SW480 (cell line): ENCODE measurements at regions not wholly inside any gene's neighbourhood (a gene's known extent, or its start where the extent isn't known, plus 50 kb on each side); places are given as distances from the start of the nearest gene placed in this dataset.

ENCODE experiments used
- DNase-seq: peaks from one replicate; pipeline ENCODE4 v3.0.0-alpha.2; 2016; ENCODE audit warnings: low spot score

DNA sequence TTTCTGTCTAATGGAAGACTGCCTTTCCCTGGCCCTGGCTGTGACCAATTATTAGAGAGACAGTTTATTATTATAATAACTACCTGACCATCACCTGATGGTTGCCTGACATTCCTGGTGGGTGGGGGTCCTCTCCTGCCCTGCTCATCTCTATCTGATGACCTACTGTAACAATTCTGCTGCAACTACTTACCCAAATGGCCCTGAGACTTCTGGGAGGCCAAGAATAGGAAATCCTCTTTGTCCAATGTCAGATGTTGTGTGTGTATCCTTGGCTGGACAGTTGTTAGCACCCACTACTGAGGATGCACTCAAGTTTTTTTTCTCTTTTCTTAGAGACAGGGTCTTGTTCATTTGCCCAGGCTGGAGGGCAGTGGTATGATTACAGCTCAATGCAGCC, 110.3 kb downstream of the DDX1 start:
- no peak for DNase-seq

DNA sequence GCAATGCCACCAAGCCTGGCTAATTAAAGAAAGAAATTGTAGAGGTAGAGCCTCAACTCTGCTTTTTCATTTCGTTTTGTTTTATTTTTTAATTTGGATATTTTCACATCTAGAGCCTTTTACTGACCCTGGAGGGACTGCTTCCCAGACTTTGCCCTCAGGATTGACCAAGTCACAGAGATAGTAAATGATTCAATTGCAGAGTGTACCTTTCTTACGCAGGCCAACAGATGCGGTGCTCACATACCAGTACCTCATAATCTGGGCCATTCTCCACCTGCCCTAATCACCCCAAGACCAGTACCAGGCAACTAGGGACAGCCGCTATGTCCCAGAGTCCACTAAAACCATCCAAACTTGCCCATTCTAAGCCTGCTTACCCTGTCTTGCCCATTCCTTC, 110.8 kb downstream of the DDX1 start:
- no peak for DNase-seq

DNA sequence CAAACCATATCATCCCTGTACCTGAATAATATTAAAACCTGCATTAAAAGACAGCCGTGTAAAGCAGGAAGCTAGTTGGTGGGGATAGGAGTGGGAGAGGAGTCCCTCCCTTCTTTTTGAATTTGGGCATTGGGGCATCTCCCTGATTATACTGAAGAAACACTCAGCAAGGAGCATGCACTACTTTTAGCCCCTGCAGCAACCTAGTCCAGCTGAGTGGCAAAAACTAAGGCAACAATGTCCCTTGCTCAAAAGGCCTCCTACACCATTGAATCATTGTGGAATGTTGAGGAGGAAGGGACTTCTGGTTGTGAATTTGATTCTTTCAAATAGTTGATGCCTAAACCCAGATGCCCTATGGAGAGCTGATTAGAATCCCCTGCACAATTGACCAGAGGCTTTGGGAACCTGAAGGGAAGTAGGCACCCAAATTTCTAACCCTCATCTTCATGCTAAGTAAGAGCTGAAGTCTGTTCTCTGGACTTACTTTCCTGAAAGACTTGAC, 111.7 kb downstream of the DDX1 start:
- DNase-seq, result no peak

DNA sequence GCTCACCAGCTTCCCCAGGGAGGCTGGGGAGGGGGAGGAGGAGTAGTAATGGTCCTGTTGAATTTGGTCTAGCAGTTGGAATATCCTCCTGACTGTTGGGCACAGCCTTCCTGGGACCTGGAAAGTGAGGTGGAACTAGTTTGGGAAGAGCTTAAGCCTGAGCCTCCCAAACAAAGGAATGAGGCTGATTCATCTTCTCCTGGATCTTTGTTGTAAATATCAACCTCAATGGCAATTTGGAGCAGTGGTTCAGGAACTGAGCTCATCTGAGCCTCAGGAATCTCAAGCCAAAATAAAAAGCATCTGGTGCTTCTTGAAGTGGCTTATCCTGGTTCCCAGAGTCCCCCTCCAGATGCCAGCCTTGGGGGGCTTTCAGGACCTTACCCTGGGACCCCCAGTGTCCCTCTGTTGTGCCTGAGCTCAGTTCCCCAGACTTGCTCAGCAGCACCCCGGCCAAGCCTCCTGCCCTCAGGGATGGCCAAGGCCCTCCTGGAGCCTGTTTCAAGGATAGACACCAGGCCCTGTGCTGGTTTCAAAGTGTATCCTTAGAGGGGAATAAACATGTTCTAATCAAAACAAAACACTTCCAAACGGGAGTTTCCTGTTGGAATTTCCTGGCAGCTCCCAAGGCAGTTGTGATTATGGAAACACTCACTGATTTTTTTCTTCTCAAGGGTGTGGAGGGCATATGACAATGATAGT, 112.6 kb downstream of the DDX1 start:
- no peak for DNase-seq

DNA sequence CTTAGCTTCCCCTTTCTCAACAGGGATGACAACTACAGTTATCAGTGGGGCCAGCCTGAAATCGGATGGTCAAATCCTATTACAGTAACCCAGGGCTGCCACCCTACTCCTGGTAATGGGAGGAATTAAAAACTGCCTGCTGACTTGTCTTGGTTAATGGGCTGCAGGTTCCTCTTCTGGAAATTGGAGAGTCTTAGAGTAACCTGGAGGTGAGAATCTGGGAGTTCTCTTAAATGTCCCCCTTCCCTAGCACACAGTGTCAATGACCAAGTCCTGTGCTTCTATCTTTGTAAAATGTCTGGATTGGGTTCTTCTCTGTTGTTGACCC, 113.1 kb downstream of the DDX1 start:
- no peak for DNase-seq

DNA sequence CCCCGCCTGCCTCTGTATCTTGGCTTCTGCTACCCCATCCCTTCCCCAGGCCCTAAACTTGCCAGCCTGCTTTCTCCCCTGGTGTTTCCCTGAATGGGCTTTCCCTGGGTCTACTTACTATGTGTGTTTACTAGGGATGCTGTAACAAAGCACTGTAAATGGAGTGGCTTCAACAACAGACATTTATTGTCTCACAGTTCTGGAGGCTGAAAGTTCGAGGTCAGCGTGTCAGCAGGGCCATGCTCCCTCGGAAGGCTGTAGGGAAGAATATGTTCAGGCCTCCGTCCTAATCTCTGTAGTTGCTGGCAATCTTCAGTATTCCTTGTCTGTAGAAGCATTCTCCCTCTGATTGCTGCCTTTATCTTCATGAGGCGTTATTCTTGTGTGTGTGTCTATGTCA, 113.6 kb downstream of the DDX1 start:
- no peak for DNase-seq

DNA sequence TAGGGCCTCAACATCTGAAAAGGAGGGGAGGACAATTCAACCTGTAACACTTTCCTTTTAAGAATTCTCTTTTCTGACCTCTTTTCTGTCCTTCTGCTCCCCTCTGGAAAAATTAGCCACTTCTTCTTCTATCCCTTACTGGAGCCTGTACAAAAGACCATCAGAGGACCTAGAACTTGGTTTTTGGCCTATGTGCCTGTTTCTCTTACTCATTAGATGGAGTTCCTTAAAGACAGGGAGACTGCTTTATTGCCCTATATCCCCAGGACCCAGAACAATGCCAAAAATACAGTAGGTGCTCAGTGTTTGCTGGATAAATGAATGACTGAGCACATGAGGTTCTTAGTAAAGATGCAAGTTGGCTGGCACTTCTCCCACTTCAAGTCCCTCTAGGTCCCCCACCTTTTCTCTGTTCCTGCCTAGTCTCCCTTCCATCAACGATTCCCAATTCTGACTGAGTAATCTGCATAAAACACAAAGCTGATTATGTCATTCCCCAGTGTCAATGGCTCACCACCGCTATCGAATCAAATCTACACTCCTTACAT, 114.2 kb downstream of the DDX1 start:
- no peak for DNase-seq

DNA sequence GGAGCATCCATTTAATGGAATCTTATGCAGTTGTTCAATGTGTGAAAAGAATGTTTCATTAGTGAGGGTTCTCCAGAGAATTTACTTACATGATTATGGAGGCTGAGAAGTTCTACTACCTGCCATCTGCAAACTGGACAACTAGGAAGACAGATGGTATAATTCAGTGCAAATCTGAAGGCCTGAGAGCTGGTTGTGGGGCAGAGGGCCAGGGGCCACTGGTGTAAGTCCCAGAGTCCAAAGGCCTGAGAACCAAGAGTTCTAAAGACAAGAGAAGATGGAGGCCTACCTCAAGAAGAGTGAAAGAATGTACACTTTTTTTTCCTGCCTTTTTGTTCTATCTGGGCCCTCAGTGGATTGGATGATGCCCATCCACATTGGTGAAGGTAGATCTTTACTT, 114.8 kb downstream of the DDX1 start:
- no peak for DNase-seq

DNA sequence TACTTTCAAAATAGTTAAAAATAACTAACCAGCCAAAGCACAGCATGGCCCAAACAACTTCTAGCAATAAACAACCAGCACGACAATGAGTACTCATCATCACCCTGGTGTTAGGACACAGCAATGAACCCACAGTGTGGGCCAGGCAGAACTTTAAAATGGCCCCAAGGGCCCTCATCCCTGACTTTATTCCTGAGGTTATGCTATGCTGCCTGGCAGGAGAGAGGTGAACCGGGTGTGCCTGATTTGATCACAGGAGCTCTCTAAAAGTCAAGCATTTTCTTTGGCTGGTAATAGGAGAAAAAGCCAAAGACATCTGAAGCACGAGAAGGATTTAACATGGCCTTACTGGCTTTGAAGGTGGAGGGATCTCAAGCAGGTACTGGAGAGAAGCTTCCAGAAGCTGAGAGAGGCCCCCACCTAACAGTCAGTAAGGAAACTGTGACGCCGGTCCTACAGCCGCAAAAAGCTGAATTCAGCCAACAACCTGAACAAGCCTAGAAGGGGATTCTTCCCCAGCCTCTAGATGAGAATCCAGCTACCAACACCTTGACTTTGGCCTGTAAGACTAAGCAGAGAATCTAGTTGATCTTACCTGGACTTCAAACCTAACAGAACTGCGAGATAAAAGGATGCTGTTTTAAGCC, 115.4 kb downstream of the DDX1 start:
- DNase-seq, result no peak

DNA sequence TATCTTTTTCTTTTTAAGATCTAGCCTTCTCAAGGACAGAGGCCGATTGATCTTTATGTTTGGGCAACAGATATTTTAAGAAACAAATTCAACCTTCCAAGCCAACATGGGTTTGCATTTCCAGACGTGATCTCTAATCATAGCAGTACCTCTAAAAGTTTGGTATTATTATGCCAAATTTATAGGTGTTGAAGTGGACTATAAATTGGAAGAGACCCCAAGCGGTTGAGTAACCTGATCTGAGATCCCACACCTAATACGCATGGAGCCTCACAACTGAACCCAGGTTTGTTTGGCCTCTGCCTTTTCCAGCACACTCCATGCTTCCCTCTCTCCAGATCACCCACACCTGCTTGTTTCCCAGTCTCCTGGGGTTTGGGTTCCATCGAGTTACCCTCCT, 116.5 kb downstream of the DDX1 start:
- no peak for DNase-seq

DNA sequence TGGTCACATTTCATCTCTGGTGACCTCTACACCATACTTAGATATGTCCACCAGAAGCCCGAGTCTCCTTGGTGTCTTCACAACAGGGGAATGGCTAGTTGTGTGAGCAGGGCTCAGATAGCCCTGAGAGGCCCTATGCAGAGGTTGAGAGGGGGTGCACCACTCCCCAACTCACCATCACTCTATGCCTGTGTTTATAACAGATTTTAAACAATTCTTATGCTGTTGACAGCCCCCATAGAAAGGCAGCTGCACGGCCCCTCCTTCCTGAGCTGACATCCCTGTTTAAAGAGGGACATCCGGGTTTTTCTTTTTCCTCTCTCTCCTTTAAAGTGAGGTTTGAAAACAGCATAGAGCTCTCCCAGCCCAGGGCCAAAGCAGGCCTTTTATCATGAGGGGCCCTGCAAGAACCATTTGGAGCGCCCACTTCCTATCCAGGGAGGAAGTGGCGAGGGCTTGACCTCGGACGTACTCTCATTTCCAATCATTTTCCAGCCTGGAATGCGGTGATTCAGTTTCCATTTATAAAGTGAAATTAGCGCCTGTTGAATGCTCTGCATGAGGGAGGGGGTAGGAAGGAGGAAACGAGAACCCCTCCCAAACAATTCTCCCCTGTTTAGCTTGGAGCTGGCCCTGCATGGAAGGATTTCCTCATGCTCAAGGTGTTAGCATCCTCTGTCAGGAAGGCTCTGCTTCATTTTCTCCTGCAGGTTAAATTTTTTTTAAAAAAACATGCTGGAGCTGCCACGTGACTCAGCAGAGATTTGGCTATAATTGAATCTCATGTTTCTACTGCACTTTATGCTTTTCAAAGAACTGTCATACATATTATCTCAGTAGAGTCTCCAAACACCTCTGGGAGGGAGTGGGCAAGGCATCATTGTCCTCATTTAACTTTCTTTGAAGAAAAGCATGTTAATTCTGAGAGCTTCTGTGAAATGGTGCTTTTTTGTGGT, 117.5 kb downstream of the DDX1 start:
- no peak for DNase-seq

DNA sequence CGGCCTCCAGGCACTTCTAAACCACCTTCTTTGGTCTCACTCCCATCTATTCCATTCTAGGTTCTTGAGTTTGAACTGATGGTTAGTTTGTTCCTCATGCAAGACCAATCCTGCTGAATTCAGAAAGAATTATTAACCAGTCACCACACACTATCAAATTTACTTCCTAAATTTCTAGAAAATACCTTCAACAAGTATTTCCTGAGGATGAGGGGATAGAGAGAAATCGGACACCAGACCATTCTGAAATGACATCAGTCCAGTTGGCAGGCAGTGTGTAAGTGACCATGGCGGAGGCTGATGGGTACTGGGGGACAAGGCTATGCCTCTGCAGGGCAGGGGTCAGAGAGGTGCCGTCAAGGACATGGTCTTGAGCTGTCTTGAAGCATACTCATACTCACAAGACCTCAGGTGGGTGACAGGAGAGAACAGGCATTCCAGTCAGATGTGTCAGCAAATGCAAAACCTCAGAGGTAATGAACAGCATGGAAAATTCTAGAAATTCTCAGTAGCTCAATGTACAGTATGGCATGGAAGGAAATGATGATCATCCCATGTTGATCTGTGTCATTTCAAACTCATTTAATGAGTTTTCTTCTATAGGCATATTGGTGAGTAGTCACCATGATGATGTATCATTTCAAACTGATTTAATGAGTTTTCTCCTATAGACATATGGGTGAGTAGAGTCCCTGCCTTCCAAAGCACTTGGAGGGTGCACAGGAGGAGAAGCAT, 119.6 kb downstream of the DDX1 start:
- DNase-seq, result peak; percentile 29

DNA sequence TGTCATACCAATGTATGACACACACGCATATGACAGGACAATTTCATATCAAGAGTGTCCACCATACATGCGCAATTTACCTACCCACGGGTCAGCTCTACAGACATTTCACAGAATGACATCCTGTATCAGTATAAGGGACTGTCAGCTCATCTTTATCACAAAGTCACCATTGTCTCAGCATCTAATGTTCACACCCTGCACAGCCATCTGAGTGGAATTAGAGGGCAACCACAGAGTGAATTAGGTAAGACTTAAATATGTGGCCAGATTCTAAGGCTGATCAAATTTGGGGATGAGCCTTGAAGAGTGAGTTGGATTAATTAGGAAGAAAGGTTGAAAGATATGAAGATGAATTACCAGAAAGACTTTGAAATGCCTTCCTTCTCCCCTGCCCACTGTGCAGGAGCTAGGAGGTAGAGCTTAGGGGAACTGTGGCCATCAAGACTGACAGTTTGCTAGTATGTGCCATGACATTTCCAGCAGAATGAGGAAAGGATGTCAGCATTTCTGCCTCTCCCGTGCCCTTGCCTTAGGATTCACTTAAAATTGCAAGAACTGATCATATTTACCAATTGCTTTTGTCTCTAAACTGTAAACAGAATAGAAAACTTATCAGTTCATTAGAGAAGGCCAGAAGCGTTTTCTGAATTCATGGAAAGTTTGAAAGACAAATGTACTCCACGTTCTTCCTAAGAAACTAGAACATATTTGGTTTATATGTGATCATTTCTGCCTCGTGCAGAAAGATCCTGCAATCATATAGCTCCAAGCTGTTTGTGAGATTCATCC, 121.1 kb downstream of the DDX1 start:
- DNase-seq, result peak; percentile 83

DNA sequence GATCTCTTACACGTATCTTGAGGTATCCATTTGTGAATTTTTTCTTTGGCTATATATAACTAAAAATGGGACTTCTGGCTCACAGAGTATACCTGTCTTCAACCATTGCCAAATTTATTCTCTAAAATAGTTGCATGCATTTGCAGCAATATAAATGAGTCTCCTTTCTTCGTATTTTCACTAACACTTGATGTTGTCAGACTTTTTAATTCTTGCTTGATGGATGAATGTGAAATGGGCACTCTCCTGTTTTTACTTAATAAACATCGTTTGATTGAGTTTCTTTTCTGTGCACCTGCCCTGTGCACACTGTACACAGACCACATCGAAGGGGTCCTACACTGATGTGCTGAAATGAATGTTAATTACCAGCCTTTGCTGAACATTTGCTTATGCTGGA, 121.8 kb downstream of the DDX1 start:
- no peak for DNase-seq

DNA sequence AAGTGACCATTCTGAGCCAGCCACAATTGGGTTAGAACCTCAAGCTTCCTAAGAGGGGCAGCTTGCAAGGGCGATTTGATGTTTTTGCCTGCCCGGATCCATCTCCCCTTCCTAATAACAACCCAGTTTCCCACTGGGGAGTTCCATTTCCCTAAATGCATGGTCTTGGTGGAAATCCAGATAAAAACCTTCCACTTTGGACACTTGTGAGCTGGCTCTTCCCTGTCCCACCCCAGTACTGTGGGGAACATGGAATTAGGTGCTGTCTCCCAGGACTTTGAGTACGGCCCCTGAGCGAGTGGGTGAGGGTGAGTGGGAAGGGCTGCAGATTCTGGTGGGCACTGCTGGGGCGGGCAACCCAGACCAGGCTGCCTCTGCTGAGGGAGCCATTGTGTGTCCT, 122.3 kb downstream of the DDX1 start:
- no peak for DNase-seq

DNA sequence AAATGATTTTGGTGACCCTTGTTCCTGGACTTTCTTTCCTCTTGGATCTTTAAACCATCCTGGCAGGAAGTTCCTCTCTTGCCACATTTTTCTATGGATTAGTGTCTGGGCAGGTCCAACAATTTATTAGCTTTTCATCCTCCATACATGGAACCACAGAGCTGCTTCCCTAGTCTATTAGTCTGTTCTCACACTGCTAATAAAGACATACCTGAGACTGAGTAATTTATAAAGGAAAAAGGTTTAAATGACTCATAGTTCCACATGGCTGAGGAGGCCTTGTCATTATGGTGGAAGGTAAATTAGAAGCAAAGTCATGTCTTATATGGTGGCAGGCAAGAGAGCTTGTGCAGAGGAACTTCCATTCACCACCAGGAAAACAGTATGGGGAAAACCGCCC, 122.9 kb downstream of the DDX1 start:
- peak; percentile 46 for DNase-seq

DNA sequence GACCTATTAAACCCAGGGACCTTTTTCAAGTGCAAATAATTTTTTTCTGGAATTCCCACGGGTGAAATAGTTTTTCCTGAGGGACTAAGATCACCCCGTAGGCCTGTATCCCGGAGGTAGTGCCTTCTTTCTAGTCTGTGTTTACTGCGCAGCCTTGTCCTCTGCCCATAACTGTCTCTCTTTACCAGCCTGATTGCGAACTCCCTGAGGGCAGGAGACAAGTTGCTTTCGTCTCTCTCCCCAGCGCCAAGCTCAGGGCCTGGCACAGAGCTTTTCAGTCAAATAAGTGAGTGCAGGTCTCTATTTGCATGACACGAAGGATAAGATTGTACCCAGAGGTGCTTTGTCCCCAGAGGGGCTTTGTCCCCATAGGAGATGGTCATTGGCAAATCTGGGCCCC, 123.9 kb downstream of the DDX1 start:
- DNase-seq, result no peak

DNA sequence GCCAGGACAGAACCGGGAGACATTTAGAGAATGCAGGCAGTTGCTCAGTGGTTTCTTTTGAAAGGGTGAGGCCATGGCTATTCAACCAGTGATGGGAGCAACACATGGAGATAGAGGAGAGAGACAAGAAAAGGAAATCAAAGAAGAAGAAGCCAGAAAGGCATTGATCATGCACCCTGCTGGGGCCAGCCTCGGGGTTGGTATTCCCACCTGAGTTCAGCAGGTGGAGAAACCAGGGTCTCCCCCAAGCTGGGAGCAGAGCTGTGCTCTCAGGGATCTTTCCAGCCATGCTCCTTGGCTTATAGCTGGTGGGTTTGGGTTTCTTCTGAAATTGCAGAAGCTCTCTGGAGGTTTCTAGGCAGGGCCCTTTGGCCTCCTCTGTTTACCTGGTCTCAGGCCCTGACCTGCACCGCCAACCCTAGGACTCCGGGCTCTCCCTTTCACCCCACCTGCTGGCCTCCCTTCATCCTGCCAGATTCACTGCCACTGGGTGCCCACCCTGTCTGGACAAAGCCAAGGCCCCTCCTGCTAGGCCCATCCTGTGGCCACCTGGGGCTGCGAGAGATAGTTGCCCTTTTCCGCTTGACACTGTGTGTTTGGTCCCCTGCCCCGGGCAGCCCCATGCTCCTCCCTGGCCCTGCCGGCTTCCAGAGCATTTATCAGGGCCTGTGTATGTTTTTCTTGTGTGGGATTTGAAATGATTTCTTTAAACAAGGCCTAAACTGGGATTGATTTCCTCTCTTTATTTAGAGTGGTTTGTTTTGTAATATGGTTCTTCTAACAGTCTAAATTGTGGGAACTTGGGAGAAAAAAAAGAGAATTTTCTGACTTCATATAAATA, 126.7 kb downstream of the DDX1 start:
- DNase-seq, result no peak

DNA sequence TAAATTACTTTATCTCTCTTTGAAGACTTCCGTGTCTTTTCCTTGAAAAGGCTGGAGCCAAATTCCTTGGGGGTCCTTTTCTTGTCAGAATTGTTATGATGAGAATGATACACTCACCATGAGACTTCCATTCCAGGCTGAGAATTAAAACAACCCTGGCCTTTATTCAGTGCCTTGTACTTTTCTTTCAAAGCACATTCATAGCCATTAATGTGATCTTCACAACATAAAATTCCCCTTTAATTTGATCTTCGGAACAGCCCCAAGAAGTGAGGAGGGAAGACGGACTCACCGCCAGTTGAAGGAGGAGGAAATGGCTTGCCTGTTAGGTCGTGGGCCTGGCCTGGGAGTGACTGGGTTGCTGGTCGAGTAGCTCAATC, 127.3 kb downstream of the DDX1 start:
- DNase-seq, result no peak
